ENCODE measurements at regions not wholly inside any gene's neighbourhood (a gene's known extent, or its start where the extent isn't known, plus 50 kb on each side); places are given as distances from the start of the nearest gene placed in this dataset.
"Not testable (repeated sequence)": the region's sequence is repeated elsewhere in the genome, so short reads cannot be mapped to it uniquely, and the experiment has no call there.

DNA sequence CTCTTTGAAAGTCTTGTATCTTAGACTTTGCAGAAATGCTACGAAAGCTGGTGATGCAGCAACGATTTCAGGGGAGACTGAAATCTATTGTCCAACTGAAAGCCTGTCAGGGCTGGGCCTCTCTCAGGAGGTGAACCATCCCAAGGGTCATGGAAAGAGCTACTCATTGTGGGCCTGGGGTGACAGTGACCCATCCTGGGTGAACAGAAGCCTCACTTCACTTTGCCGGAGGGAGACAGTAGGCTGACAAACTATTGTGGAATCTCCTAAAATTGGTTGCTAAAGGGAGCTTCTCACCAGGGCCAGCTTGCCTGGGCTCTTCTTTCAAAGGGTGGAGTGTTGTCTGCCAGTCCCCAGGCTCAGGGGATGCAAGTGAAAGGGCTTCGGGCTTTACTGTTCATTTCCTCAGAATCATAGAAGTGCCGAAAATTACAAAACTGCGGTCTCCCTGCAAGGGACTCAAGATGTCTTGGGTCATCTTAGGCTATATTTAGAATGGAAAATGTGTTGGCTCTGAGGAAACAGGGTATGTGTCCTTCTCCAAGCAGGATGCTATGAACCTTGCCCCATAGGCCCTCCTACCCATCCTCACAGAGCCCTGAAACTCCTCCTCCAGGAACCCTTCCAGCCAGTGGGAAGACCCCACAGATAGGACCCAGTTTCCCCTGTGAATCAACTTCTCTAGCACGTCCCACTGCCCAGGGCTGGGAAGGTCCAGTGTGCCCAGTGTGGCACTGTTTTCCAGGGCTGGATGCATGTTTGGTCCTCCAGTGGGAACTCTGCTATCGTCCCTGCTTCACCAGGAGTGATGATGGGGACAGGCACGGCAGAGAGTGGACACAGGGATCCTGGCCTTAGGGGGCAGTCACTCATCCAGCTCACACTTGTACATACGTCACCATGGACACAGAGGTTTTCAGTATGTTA, 173.4 kb upstream of the PLGLB2 start:
- DNase-seq (ENCODE audit: low spot score) = not testable (repeated sequence)

DNA sequence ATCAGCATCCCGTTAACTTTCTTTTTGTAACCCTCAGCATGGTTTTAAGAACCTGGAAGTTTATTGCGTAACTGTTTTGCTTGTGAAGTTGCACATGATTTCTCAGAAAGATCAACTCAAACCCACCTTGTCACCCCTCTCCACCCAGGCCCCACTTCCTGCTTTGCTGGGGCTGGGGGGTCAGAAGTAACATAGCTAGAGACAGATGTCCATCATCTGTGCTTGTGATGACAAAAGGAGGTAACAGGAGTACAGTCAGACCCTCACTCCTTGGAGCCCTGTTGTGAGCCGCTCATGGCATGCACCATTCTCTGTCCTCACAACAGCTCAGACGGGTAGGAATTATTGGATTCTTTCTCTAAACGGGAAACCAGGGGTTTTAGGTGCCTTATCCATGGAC, 172.7 kb upstream of the PLGLB2 start:
- not testable (repeated sequence) for DNase-seq (ENCODE audit: low spot score)

DNA sequence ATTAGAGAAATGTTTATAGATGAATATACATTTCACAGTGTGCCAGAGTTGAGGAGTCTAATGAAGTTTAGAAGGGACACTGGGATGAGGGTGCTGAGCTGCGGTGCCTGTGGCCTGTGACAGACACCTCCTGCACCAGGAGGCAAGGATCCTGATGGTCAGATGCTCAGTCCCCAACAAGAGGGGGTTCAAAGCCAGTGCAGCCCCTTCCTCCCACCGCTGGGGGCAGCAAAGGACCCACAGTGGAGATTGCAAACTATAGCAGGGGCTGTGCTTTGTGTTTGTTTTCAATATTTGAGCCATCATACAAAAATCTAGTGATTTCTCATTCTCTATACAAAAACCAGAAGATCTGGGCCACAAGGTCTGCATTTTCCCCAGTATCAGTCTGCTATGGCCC, 170.5 kb upstream of the PLGLB2 start:
- DNase-seq (ENCODE audit: low spot score) = not testable (repeated sequence)

DNA sequence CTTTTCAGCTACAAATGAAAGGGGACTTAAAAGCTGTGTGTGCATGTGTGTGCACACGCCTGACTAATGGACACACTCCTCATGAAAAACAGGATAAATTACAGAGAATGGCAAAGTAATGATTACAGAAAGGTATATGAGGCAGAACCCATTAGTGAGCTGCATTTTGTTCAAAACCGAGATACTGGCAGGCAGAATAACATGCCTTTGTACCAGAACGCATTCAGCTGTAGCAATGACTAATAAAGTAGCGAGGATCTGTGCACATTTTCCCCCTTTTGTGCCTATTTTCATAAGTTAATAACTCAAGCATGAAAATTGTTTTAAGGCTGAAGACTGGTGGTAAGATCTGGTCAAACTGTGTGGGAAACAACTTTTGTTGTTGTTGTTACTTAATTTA, 165.7 kb upstream of the PLGLB2 start:
- DNase-seq (ENCODE audit: low spot score) = not testable (repeated sequence)

DNA sequence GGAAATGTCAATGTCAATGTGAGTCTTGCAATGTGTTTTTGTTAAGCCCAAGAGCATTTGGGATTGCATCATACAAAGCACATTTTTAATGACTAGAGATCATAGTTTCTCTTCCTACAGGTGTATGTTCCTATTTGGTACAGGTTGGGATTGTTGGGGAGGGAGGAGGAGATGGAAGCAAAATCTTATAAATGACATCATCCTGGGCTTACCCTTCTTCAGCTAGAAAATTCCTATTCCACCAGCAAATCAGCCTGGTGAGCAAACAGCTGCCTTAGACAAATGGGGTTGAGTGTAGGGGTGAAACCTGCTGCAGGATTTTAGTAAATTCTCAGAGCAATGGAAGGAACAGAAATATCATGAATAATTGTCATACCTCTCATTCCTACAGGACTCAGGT, 165.3 kb upstream of the PLGLB2 start:
- DNase-seq (ENCODE audit: low spot score) = not testable (repeated sequence)

DNA sequence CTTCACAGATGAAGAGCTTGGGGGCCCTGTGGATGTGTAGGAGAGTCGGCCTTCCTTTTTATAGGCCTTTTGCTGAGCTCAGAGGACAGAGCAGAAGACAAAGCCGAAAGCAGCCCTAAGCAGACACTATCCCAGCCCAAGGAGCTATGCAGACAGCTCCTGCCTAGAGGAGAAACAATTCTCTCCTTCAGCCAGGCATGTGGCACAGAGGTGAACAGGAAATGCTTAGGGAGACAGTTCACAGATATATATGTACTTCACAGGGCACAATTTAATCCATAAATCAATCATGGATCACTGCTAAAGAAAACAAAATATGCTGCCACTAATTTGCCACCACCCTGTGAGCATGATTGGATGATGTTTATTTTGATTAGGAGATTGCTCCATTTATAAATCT, 164.5 kb upstream of the PLGLB2 start:
- DNase-seq (ENCODE audit: low spot score) = not testable (repeated sequence)

DNA sequence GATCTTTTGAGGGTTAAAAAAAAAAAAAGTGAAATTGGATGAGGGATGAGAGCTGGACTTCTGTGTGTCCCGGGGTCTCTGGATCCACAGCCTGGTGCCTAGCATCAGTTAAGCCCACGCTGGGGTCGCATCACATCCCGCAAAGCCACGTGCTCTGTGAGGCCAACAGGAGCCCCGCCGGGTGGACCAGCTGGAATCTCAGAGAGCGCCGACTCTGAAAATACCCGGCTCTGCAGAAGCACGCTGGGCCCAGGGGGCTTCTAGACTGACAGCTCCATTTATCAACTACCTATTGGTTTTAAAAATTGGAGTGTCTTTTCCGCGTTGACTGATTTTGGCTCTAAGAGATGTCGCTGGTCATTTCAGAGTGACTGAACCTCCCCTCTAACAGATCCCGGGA, 164.1 kb upstream of the PLGLB2 start:
- not testable (repeated sequence) for DNase-seq (ENCODE audit: low spot score)

DNA sequence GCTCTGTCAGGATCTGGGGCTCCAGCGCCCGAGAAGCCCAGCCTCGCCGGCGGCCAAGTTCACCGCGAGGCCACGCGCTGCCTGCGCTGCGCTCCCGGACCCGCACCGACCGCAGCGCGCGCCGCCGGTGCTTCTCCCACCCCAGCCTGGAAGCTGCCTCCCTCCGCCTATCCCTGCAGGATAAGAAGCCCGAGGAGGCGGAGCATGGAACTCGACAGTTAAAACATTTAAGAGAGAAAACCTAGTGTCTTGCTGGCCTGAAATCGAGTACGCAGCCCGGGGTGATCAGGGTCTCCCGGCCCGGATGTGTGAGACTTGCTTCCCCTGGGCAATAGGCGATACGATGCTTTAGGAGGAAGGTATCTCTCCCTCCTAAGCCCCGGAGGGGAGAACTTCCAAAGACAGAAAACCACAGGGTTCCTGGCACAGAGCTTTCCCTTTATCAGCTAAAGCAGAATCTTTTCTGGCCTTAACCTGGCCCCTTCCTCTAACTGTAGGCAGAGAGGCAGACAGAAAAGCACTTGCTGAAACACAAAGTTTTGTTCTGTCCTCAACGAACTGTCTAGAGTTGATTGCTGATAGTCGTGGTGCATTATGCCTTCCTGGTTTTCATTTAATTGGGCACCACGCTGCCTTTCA, 163.5 kb upstream of the PLGLB2 start:
- DNase-seq (ENCODE audit: low spot score) = not testable (repeated sequence)

DNA sequence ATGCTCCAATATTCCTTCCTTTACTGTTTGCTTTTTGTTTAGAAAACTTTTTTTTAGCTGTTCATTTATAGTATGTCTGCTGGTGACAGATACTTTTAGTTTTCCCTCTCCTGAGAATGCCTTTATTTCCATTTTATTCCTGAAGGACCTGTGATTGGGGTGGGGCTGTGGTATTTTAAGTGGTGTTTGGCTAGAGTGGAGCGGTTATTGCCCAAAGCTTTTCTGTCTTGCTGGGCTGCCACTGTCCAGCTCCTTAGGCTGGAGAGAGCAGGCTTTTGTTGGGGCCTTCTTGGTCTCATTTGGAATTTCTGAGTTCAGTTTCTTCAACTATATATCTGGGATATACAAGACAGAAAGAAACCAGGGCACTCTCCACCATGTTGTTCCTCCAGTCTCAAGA, 160.0 kb upstream of the PLGLB2 start:
- not testable (repeated sequence) for DNase-seq (ENCODE audit: low spot score)

DNA sequence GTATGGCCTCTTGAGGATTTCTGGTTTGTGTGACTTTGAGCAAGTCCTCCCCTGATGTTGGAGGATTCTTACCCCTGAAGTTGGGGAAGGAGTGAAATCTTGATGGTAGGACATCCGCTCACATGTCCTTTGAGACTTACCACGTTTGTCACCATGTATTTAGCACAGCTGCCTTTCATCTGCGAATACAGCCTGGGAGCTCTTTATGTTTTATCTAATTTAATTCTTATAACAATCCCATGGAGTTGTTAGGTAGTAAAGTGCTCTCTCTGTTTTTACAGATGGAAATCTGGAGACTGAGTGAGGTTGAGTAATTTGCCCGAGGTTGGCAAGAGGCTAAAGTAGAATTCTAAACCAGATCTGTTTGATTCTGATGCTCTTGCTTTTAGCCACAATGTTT, 154.9 kb upstream of the PLGLB2 start:
- DNase-seq (ENCODE audit: low spot score) = not testable (repeated sequence)

DNA sequence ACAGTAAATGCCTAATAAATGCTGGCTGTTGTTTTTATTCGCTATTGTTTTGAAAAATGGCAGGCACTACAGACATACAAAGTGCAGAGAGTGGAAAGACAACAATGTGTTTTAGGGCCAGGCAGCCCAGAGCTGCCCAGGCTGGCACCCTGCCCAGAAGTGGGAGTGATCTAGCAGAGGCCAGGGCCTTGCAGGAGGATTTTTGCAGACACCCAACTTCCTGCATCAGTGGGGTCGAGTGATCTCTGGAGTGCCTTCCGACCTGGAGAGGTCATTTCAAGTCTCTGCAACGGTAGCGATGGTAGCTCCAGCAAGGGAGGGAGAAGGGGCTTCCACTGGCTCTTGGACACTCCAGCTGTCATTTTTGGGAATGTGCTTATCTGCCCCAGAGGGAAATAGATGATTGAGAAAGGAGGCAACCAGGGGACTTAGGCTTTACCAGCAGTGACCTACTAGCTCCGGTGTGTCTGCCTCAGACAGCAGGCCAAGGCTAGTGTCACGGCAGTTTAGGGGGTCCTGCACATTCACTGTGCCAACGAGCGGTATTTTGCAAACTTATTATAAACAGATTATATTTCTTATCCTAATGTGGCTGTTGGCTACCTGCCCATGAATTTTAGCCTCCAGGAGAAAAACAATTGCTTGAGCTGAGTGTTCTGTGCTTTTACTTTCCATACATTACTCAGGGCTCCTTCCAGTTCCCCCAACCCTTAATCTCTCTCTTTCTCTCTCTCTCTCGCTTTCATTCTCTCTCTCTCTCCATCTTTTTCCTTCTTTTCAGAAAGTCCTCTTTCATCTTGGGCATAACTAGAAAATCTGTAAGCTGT, 153.9 kb upstream of the PLGLB2 start:
- DNase-seq (ENCODE audit: low spot score) = peak; percentile 42

DNA sequence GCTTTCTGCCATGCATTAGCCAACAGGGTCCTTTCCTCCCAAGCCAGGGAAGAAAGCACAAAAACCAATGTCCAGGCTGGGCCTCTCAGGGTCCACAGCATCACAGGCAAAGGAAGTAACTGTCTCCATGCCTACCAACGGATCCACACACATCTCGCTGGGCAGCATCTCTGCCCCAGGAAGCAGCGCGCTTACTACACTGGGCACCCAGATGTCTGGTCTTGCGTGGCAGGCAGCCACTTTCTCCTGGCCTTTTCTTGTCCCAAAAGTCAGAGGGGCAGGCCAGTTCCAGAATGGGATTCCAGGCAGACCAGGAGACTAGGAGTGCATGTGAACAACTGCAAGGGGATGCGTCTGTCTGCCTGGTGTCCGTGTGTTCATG, 153.3 kb upstream of the PLGLB2 start:
- not testable (repeated sequence) for DNase-seq (ENCODE audit: low spot score)

DNA sequence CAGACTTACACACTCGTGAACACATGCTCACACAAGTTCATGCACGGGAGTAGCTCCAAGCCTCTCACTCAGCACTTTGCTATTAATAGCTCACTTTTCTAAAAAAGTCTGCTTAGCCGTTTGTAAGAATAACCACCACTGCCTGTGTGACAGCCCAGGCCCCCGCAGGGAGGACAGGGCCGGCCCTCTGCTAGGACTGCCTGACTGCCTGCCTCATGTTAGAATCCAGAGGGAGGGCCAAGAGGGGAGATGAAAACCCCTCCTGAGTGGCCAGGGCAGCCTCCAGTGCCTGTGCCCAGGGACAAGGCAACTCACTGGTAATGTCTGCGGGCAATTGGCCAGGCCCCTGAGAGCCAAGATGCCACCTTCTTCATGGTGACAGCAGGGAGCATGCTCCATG, 152.9 kb upstream of the PLGLB2 start:
- not testable (repeated sequence) for DNase-seq (ENCODE audit: low spot score)

DNA sequence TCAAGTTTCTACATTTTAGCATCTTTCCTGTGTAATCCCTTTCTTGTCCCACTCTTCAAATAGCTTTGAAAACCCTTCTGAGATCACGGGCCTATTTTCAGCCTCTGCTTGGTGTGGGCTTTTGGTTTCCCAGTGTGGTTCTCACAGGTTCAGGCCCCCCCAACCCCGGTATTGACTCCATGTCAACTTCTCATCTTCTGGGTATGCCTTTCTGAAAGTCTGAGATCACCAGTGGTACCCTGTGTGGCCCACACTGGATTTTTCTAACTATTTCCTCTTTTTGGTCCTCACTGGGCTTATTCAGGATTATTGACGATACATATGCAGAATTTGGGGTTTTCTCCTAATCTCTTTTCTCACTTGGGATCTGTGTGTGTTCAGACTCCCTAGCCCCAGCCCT, 146.9 kb upstream of the PLGLB2 start:
- not testable (repeated sequence) for DNase-seq (ENCODE audit: low spot score)

DNA sequence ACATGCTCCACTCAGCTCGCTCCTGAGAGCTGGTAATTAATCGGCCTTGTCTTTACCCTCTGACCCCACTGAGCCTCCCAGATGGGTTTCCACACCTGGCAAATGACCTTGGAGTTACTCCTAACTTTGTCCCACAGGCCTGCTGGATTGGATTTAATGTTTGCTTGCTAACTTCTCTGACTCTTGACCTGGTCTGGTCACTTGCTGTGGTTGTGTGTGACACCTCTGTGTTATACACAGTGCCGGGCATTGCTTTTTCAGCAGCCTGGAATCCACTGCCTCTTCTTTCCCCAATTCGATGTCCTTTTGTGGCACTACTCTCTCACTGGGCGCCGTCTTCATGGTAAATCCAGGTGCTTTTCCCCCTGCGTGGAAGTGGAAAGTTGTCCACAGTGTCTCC, 145.8 kb upstream of the PLGLB2 start:
- not testable (repeated sequence) for DNase-seq (ENCODE audit: low spot score)

DNA sequence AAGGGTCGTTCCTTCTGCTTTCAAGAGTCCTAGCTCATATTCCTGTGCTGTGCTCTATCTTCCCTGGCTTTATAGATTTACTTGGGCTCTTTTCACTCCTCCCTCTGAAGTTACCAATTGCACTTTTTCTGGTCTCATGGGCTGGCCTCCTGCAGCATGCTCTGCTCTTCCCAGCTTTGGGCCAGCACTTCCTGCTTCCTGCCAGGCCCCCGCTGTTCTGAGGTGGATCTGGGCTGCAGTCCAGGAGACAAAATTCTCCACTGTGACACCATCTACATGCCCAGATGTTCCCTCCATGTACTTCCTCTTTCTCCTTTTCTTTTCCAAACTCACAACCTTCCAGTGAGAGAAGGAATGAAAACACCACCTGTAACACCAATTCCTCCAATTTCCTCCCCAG, 145.2 kb upstream of the PLGLB2 start:
- not testable (repeated sequence) for DNase-seq (ENCODE audit: low spot score)

DNA sequence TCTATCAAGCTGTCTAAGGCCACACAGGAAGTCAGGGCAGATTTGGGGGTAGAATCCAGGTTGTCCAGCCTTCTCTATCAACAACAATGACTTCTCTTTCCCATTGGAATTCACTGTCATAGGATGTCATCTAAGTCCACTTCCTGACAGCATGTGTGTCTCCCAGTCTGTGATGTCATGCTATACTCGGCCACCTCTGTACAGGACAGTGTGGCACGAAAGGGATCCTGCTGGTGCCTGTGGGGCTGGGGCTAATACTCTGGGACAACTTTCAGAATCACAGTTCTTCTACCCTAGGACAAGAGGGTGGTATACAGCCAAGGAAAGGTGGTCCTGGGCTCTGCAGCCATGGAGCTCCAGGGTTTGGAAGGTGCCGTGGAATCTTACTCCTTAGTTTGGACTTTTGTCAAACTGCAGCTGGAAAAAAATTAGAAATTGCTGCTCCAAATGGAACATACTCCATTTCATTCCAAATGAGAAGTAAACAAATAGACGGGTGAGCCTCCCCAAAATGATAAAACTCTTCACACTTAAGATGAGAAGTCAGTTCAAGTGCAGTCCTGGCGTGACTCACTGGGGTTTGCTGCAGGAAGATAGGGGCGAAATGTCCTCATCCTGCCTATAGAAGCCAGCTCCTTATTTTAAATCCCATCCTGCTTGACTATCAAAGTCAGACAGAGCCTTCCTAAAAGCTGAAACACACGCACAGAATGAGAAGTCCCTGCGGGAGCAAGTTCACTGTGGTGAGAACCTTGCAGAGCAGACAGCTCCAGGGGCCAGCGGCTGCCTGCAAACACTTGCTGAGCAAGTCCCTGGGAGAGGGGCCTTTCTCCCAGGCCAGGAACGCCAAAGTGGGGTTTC, 144.2 kb upstream of the PLGLB2 start:
- peak; percentile 16 for DNase-seq (ENCODE audit: low spot score)

DNA sequence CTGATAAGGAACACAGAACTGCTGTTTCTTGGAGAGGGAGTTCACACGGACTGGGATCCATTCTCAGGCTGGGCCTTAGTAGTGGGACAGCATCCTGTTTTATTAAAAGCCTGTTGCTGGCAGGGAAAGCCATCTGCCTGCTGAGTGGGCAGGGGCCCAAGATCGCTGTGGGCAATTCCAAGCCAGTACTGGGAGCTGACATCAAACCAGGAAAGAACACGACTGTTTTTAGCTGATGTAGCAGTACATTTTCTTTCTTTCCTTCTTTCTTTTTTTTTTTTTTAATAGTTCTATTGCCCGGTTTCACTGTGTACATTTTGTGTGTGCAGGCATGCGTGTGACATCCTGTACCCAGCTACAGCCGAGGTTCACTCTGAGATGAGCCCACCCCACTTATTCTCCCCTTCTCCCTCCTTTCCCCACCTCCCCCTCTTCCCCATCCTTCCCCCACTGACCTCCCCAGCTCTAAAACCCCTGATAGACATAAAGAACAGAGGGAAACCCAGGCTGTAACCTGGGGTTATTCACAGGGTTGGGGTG, 143.5 kb upstream of the PLGLB2 start:
- DNase-seq (ENCODE audit: low spot score) = not testable (repeated sequence)

DNA sequence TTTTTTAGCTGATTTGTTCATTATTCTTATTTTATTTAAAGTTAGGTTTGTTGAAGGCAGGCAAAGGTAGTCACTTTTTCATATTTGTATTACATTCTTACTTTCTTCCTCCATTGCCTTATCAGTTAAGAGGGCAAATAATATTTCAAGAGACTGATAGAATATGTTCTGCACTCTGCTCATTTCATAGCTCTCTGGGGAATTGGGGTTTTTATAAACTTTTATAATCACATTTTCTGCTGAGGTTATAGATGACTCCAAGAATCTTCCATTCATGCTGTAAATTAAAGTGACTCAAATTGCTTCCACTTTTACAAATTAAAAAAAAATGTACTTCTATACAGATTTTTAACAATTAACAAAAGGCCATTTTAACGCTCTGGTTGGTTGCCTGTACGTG, 142.9 kb upstream of the PLGLB2 start:
- DNase-seq (ENCODE audit: low spot score) = not testable (repeated sequence)

DNA sequence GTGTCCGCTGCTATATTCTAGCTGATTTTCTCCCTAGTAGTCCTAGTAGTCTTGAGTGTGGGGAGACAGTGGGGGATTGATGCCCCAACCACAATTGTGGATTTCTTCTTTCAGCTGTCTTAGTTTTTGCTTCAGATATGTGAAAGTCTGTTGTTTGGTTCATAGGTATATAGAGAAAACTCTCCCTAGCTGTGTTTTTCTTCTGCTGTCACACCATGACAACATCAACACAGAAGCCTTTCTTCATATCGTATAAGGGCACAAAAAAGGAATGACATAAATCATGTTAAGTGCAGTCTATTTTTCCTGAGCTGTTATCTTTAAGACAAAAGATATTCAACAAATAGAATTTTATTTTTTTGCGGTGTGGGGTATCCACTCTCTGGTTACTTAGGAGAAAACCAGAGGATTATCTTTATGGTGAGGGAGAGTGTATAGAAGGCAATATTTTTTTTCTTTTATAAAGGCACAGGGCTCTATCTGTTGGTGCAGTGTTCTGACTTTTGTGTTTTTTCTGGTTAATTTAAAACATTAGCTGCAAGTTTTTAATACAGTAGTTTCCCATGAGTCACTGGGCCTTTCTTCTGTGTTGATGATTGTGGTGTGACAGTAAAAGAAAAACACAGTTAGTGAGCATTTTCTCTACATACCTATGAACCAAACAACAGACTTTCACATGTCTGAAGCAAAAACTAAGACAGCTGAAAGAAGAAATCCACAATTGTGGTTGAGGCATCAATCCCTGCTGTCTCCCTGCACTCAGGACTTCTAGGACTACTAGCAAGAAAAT, 139.3 kb upstream of the PLGLB2 start:
- DNase-seq (ENCODE audit: low spot score) = not testable (repeated sequence)

Data from kidney capillary endothelial cell (primary cell).